Neural cell (in vitro differentiated cells): ENCODE measurements at regions not wholly inside any gene's neighbourhood (a gene's known extent, or its start where the extent isn't known, plus 50 kb on each side); places are given as distances from the start of the nearest gene placed in this dataset.
"Not testable (repeated sequence)": the region's sequence is repeated elsewhere in the genome, so short reads cannot be mapped to it uniquely, and the experiment has no call there.

Experiments used
- H2AFZ ChIP-seq: fragments of 200-600, 300-800 bp; sonication (generic), shearing (Covaris generic); 2 replicates; pipeline ENCODE4 v1.6.0; 2014; ENCODE audit warnings: low read depth, mild to moderate bottlenecking, antibody characterized with exemption, low read length, moderate library complexity
- H3F3A ChIP-seq: fragments of 200-600 bp; shearing (Covaris generic); 2 replicates; pipeline ENCODE4 v1.6.1; 2016; ENCODE audit warnings: mild to moderate bottlenecking, moderate library complexity, mixed read lengths, antibody characterized with exemption, low read length; ENCODE audit not compliant: insufficient read depth, poor library complexity, severe bottlenecking
- H3K27ac ChIP-seq: fragments of 200-600, 300-800 bp; sonication (generic), shearing (Covaris generic); 2 replicates; pipeline ENCODE4 v1.5.1; 2014; ENCODE audit warnings: mild to moderate bottlenecking, low read length, moderate library complexity
- H3K27me3 ChIP-seq: fragments of 300-800, 200-600 bp; sonication (generic), shearing (Covaris generic); 2 replicates; pipeline ENCODE4 v1.6.0; 2014; ENCODE audit warnings: mild to moderate bottlenecking, low read depth, low read length, moderate library complexity; ENCODE audit not compliant: insufficient read depth
- H3K36me3 ChIP-seq: fragments of 300-800, 200-600 bp; sonication (generic), shearing (Covaris generic); 2 replicates; pipeline ENCODE4 v1.5.1; 2014; ENCODE audit warnings: mild to moderate bottlenecking, antibody characterized with exemption, low read length, moderate library complexity; ENCODE audit not compliant: insufficient read depth
- H3K4me2 ChIP-seq: fragments of 300-800, 200-600 bp; sonication (generic), shearing (Covaris generic); 2 replicates; pipeline ENCODE4 v1.6.0; 2014; ENCODE audit warnings: mild to moderate bottlenecking, low read length
- H3K4me3 ChIP-seq: fragments of 300-800, 200-600 bp; sonication (generic), shearing (Covaris generic); 2 replicates; pipeline ENCODE4 v1.5.1; 2014; ENCODE audit warnings: mild to moderate bottlenecking, low read length, moderate library complexity
- H3K79me2 ChIP-seq: fragments of 200-600 bp; shearing (Covaris generic); replicated peaks from 2 replicates; pipeline ENCODE4 v1.6.0; 2014; ENCODE audit warnings: mild to moderate bottlenecking, low read length, moderate library complexity; ENCODE audit not compliant: insufficient read depth
- H3K9ac ChIP-seq: fragments of 300-800, 200-600 bp; sonication (generic), shearing (Covaris generic); 2 replicates; pipeline ENCODE4 v1.6.1; 2016; ENCODE audit warnings: mild to moderate bottlenecking, low read length, mixed read lengths
- H3K9me2 ChIP-seq: fragments of 200-600 bp; shearing (Covaris generic); 2 replicates; pipeline ENCODE4 v1.6.1; 2016; ENCODE audit warnings: mild to moderate bottlenecking, low read length, mixed read lengths; ENCODE audit not compliant: insufficient read depth
- H3K9me3 ChIP-seq: fragments of 200-600, 300-800 bp; sonication (generic), shearing (Covaris generic); 2 replicates; pipeline ENCODE4 v1.6.1; 2016; ENCODE audit warnings: mild to moderate bottlenecking, mixed run types, low read length, moderate library complexity, mixed read lengths
- H4K20me1 ChIP-seq: fragments of 200-600 bp; shearing (Covaris generic); 2 replicates; pipeline ENCODE4 v1.6.1; 2016; ENCODE audit warnings: mild to moderate bottlenecking, mixed run types; ENCODE audit not compliant: insufficient read depth

DNA sequence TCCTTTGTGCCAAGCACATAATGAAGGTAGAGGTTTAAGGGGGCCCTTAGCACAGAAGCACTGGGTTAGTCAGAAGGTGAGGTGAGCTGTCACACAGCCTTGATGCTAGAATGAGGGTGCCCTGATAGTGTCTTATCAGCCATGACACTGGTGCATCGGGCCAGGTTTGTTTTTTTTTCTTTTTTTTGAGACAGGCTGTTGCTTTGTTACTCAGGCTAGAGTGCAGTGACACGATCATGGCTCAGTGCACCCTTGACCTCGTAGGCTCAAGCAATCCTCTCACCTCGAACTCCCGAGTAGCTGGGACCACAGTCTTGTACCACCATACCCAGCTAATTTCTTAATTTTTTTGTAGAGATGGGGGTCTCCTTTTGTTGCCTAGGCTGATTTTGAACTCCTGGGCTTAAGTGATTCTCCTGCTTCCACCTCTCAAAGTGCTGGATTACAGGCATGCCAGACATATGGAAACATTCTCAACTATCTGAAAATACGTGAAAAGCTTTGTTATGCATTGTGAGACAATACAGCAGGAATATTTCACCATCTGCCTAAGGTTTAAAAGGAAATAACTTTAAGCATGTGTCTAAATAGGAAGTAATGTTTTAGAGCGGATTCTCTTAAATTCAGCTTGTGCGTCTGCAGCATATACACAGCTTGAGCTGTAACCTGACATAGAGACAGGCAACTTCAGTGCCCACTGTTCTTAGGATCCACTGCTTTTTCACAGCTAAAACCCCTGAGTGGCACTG, 128.4 kb downstream of the FOXD4L6 start:
- H3K9me3 ChIP-seq, H4K20me1 ChIP-seq, H3K79me2 ChIP-seq, H3K4me2 ChIP-seq, H3F3A ChIP-seq, H3K9me2 ChIP-seq, H3K27me3 ChIP-seq, H3K36me3 ChIP-seq, H3K27ac ChIP-seq, H3K4me3 ChIP-seq, H2AFZ ChIP-seq, H3K9ac ChIP-seq: not testable (repeated sequence)

DNA sequence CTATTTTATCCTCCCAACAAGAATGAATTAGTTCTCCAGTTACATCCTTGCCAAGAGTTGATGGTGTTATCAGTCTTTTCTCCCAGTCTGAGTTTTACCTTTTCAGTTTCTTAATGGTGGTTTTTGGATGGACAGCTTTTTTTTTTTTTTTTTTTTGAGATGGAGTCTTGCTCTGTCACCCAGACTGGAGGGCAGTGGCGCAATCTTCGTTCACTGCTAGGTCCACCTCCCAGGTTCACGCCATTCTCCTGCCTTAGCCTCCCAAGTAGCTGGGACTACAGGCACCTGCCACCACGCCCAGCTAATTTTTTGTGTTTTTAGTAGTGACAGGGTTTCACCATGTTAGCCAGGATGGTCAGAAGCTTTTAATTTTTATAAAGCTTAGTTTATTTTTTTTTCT, 133.0 kb downstream of the FOXD4L6 start:
- H3K27ac ChIP-seq, H3K79me2 ChIP-seq, H4K20me1 ChIP-seq, H2AFZ ChIP-seq, H3K9me3 ChIP-seq, H3K9me2 ChIP-seq, H3K36me3 ChIP-seq, H3K9ac ChIP-seq, H3K4me3 ChIP-seq, H3K4me2 ChIP-seq, H3K27me3 ChIP-seq, H3F3A ChIP-seq: not testable (repeated sequence)

DNA sequence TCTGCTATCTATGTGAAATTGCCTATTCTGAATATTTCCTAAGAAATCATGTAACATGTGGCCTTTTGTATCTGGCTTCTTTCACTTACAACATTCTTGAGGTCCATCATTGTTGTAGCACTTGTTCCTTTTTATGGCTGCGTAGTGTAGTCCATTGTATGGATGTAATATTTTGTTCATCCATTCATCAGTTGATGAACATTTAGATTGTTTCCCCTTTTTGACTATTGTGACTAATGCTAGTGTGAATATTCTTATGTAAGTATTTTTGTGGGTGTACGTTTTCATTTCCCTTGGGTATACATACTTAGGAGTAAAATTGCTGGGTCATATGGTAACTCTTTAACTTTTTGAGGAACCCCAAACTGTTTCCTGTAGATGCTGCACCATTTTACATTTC, 134.6 kb downstream of the FOXD4L6 start:
- H3K9me2 ChIP-seq, H3K4me2 ChIP-seq, H3K79me2 ChIP-seq, H4K20me1 ChIP-seq, H2AFZ ChIP-seq, H3K9ac ChIP-seq, H3F3A ChIP-seq, H3K27ac ChIP-seq, H3K36me3 ChIP-seq, H3K27me3 ChIP-seq, H3K9me3 ChIP-seq: not testable (repeated sequence)
- peak overlapping the region; percentile 74 for H3K4me3 ChIP-seq

DNA sequence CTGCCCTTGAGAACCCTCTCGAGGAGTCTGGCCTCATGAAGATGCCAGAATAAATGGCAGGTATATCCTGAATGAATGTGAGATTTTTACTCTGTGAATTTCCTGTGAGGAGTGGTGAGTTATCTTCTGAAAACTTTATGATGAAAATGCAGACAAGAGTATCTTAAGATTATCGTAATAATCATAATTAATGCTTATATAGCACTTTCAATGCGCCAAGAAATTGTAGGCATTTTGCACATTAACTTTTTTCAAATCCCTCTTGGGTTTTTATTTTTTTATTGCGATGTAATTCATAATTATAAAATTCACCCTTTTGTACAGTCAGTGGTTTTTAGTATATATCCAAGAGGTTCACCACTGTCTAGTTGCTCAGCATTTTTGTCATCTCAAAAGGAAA, 135.1 kb downstream of the FOXD4L6 start:
- not testable (repeated sequence) for H3K9me3 ChIP-seq, H3K79me2 ChIP-seq, H4K20me1 ChIP-seq, H3K4me2 ChIP-seq, H3F3A ChIP-seq, H2AFZ ChIP-seq, H3K9ac ChIP-seq, H3K9me2 ChIP-seq, H3K36me3 ChIP-seq, H3K27me3 ChIP-seq, H3K27ac ChIP-seq
- H3K4me3 ChIP-seq, result peak overlapping the region; percentile 74

DNA sequence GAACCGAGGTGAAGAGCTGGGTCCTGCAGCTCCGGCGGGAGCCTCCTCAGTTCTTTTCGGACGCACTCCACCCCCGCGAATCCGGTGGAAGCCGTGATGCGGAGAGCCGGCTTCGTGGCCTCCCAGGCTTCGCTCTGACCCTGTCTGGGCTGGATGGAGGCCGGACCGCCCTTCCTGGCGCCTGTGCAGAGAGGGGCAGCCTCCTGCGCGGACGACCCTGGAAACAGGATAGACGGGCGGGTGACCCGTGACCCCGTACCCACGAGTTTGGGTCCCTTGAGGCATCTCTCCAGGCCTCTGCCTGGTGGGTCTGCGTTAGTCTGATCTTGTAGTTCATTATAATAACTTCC, 136.0 kb downstream of the FOXD4L6 start:
- H4K20me1 ChIP-seq, H3K4me2 ChIP-seq, H3K36me3 ChIP-seq, H3K9me2 ChIP-seq, H3K27me3 ChIP-seq, H3F3A ChIP-seq, H3K9me3 ChIP-seq, H3K79me2 ChIP-seq: not testable (repeated sequence)
- Histone ChIP-seq H3K9ac (peak overlapping the region; percentile 79), H3K27ac (peak overlapping the region; percentile 82), H2AFZ (peak overlapping the region; percentile 46), H3K4me3 (peak overlapping the region; percentile 74)
